GM12864 (cell line): ENCODE measurements at regions not wholly inside any gene's neighbourhood (a gene's known extent, or its start where the extent isn't known, plus 50 kb on each side); places are given as distances from the start of the nearest gene placed in this dataset.

ENCODE experiments used
- DNase-seq: peaks from one replicate; pipeline ENCODE4 v3.0.0-alpha.2; 2011; ENCODE audit warnings: low read depth
- H3K4me3 ChIP-seq: 2 replicates; pipeline ENCODE4 v1.5.1; 2011; ENCODE audit warnings: mild to moderate bottlenecking, low read depth, low read length, control low read depth
- CTCF ChIP-seq: IDR thresholded peaks from 2 replicates; pipeline ENCODE4 v1.5.1; 2011; ENCODE audit warnings: low read depth, mild to moderate bottlenecking, moderate library complexity, low read length, control low read depth, inconsistent platforms; ENCODE audit errors: missing control alignments

GRCh38 chr1:38213646-38214434 is 167.2 kb upstream of the POU3F1 start:
- DNase-seq, result no peak
- TF ChIP-seq CTCF, result no peak
- no peak overlapping the region for H3K4me3 ChIP-seq

- no peak for DNase-seq
- no peak for TF ChIP-seq CTCF
Measured at GRCh38 chr1:38210895-38211177, 164.2 kb upstream of the POU3F1 start.

GRCh38 chr1:38210021-38210894 is 163.7 kb upstream of the POU3F1 start:
- no peak for DNase-seq
- TF ChIP-seq CTCF, result no peak

More at GRCh38 chr1:38210895-38211177, 164.2 kb upstream of the POU3F1 start:
- H3K4me3 ChIP-seq, result no peak overlapping the region

GRCh38 chr1:38208716-38209632 is 162.4 kb upstream of the POU3F1 start:
- no peak overlapping the region for H3K4me3 ChIP-seq
- no peak for DNase-seq
- TF ChIP-seq CTCF, result peak; percentile 13

More at GRCh38 chr1:38210021-38210894, 163.7 kb upstream of the POU3F1 start:
- H3K4me3 ChIP-seq, result no peak overlapping the region

- DNase-seq, result no peak
- no peak for TF ChIP-seq CTCF
- H3K4me3 ChIP-seq, result no peak overlapping the region
Measured at GRCh38 chr1:38207906-38208305, 161.3 kb upstream of the POU3F1 start.

- DNase-seq, result no peak
- no peak overlapping the region for H3K4me3 ChIP-seq
- no peak for TF ChIP-seq CTCF
Measured at GRCh38 chr1:38207275-38207674, 160.7 kb upstream of the POU3F1 start.
